Tibial nerve (tissue), 3 donors: ENCODE measurements at regions not wholly inside any gene's neighbourhood (a gene's known extent, or its start where the extent isn't known, plus 50 kb on each side); places are given as distances from the start of the nearest gene placed in this dataset.

Source experiments
- POLR2A ChIP-seq, 2 donors: fragments of 450-650 bp; IDR thresholded peaks; one replicate each; pipeline ENCODE4 v1.6.1; 2017; ENCODE audit warnings: antibody characterized with exemption in 2 of 2, mild to moderate bottlenecking in 2 of 2, moderate library complexity in 2 of 2
- TF ChIP-seq, protein P1 (sequence below), 5 experiments: fragments of 200-600 bp in 3 of 5; fragments of 450-650 bp in 2 of 5; sonication (generic) in 3 of 5; IDR thresholded peaks; one replicate each; pipeline ENCODE4 v1.5.1; 2016 to 2019; ENCODE audit warnings: antibody characterized with exemption in 5 of 5, mild to moderate bottlenecking in 3 of 5, moderate library complexity in 2 of 5

DNA sequence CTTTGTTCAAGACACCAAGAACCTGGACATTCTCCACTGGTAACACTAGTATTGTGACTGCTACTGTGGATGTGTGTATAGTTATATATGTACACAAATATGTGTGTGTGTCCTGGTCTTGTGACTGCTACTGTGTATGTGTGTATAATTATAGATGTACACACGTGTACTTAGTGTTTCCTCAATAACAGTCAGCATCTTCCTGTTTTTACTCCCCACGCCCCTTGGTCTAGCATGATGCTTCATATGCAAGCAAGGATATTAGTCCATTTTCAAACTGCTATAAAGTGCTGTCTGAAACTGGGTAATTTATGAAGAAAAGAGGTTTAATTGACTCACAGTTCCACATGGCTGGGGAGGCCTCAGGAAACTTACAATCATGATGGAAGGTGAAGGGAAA, 802.7 kb downstream of the RNF144A start:
- no peak for TF ChIP-seq POLR2A (IDR thresholded peaks at IDR 0.05)
- TF ChIP-seq, protein P1, sequence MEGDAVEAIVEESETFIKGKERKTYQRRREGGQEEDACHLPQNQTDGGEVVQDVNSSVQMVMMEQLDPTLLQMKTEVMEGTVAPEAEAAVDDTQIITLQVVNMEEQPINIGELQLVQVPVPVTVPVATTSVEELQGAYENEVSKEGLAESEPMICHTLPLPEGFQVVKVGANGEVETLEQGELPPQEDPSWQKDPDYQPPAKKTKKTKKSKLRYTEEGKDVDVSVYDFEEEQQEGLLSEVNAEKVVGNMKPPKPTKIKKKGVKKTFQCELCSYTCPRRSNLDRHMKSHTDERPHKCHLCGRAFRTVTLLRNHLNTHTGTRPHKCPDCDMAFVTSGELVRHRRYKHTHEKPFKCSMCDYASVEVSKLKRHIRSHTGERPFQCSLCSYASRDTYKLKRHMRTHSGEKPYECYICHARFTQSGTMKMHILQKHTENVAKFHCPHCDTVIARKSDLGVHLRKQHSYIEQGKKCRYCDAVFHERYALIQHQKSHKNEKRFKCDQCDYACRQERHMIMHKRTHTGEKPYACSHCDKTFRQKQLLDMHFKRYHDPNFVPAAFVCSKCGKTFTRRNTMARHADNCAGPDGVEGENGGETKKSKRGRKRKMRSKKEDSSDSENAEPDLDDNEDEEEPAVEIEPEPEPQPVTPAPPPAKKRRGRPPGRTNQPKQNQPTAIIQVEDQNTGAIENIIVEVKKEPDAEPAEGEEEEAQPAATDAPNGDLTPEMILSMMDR (IDR thresholded peaks at IDR 0.05) = no peak
